Fibroblast of the aortic adventitia (primary cell): ENCODE measurements at regions not wholly inside any gene's neighbourhood (a gene's known extent, or its start where the extent isn't known, plus 50 kb on each side); places are given as distances from the start of the nearest gene placed in this dataset.

Experiments
- DNase-seq: peaks from one replicate; pipeline ENCODE4 v3.0.0-alpha.2; 2010; ENCODE audit warnings: low read depth
- H3K4me3 ChIP-seq: 2 replicates; pipeline ENCODE4 v1.5.1; 2011; ENCODE audit warnings: low read depth, mild to moderate bottlenecking, control low read depth, low read length, moderate library complexity
- TF ChIP-seq, protein P1 (sequence below): IDR thresholded peaks from 2 replicates; pipeline ENCODE4 v1.5.1; 2011; ENCODE audit warnings: mild to moderate bottlenecking, low read length, control low read depth, inconsistent platforms; ENCODE audit not compliant: insufficient read depth

GRCh38 chr9:100662122-100662521, 84.2 kb downstream of the CAVIN4 start:
- no peak overlapping the region for H3K4me3 ChIP-seq
- DNase-seq, result no peak
- TF ChIP-seq, protein P1, sequence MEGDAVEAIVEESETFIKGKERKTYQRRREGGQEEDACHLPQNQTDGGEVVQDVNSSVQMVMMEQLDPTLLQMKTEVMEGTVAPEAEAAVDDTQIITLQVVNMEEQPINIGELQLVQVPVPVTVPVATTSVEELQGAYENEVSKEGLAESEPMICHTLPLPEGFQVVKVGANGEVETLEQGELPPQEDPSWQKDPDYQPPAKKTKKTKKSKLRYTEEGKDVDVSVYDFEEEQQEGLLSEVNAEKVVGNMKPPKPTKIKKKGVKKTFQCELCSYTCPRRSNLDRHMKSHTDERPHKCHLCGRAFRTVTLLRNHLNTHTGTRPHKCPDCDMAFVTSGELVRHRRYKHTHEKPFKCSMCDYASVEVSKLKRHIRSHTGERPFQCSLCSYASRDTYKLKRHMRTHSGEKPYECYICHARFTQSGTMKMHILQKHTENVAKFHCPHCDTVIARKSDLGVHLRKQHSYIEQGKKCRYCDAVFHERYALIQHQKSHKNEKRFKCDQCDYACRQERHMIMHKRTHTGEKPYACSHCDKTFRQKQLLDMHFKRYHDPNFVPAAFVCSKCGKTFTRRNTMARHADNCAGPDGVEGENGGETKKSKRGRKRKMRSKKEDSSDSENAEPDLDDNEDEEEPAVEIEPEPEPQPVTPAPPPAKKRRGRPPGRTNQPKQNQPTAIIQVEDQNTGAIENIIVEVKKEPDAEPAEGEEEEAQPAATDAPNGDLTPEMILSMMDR, result no peak

- no peak for DNase-seq
- H3K4me3 ChIP-seq, result no peak overlapping the region
- TF ChIP-seq, protein P1, result no peak
Observed at GRCh38 chr9:100667448-100667847, 89.6 kb downstream of the CAVIN4 start.

- DNase-seq, result no peak
- no peak overlapping the region for H3K4me3 ChIP-seq
- TF ChIP-seq, protein P1, result no peak
Observed at GRCh38 chr9:100668024-100668423, 90.1 kb downstream of the CAVIN4 start.

DNA sequence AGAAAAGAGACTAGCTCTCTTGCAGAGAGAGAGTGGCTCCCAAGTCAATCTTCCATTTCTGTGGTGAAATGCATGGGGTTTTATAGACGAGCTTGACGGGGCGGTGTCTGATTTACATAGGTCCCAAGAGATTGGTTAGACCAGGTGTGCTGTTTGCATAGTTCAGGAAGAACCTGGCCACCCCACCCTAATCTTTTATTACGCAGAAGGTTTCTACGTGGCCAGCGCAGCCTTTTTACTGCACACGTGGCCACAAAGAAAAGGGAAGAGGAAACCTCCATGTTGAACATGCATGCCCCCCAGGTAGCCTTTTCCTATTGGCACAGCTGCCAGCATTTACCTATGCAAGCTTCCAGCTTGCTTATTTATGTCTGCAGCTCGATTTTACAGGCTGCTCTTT, 92.1 kb downstream of the CAVIN4 start:
- TF ChIP-seq, protein P1, result no peak

GRCh38 chr9:100670719-100671118, 92.8 kb downstream of the CAVIN4 start:
- TF ChIP-seq, protein P1, result no peak
- DNase-seq, result no peak
- H3K4me3 ChIP-seq, result no peak overlapping the region

More for the DNA sequence above, 92.1 kb downstream of the CAVIN4 start:
- DNase-seq, result no peak
- no peak overlapping the region for H3K4me3 ChIP-seq

DNA sequence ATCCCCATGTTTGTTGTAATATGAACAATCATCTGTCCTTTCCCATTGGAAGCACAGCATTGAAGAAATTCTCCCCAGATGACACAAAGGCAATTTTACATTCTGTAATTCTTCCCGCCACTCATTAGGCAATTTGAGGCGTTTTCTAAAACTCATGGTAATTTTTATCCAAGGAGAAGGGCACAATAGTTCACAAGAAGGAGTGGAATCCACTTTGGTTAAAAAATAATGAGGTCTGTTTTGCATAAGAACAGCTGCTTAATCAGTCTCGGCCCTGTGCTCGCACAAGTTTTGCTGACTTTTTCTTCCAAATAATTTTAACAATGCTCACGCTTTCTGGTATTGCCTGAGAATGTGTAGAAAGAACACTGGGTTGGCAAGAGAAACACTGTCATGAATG, 94.0 kb downstream of the CAVIN4 start:
- no peak for DNase-seq
- TF ChIP-seq, protein P1, result no peak
- no peak overlapping the region for H3K4me3 ChIP-seq

GRCh38 chr9:100673249-100673648, 95.4 kb downstream of the CAVIN4 start:
- TF ChIP-seq, protein P1, result no peak

More at GRCh38 chr9:100673249-100673648, 95.4 kb downstream of the CAVIN4 start:
- H3K4me3 ChIP-seq, result no peak overlapping the region
- DNase-seq, result no peak
